OCI-LY7 (cell line): ENCODE measurements at regions not wholly inside any gene's neighbourhood (a gene's known extent, or its start where the extent isn't known, plus 50 kb on each side); places are given as distances from the start of the nearest gene placed in this dataset.

Experiments
- BruUV-seq: library from RNA; stranded (reverse); fragments of 400-500 nt; replicated peaks from 2 replicates; lab custom pipeline; 2021; lab: Mats Ljungman, UMichigan
- CTCF ChIA-PET: fragments of 300-600 bp; sonication (Branson Sonifier 250); formaldehyde crosslinking; loops from one replicate; lab custom pipeline; 2022; ENCODE audit warnings: antibody characterized with exemption; ENCODE audit not compliant: unreplicated experiment; lab: Charles Lee
- POLR2A ChIA-PET: fragments of 300-600 bp; sonication (Branson Sonifier 250); formaldehyde crosslinking; loops from one replicate; lab custom pipeline; 2022; ENCODE audit warnings: antibody characterized with exemption; lab: Charles Lee
- DNase-seq: peaks from one replicate; pipeline ENCODE4 v3.0.0-alpha.2; 2015; ENCODE audit warnings: low spot score
- H2AFZ ChIP-seq: fragments of 200-600 bp; sonication (generic), shearing (Covaris generic); 2 replicates; pipeline ENCODE4 v1.6.1; 2014; ENCODE audit warnings: mild to moderate bottlenecking, antibody characterized with exemption, low read length, moderate library complexity
- H3K27ac ChIP-seq: fragments of 200-600 bp; sonication (generic); 2 replicates; pipeline ENCODE4 v1.5.1; 2014; ENCODE audit warnings: mixed run types, low read depth, mild to moderate bottlenecking, moderate library complexity, low read length, inconsistent platforms; ENCODE audit not compliant: poor library complexity, severe bottlenecking
- H3K36me3 ChIP-seq: fragments of 200-600 bp; sonication (generic); 2 replicates; pipeline ENCODE4 v1.6.1; 2014; ENCODE audit warnings: mild to moderate bottlenecking, antibody characterized with exemption, low read length, moderate library complexity, mixed read lengths; ENCODE audit not compliant: insufficient read depth
- H3K4me1 ChIP-seq: fragments of 200-600 bp; sonication (generic); 2 replicates; pipeline ENCODE4 v1.5.1; 2014; ENCODE audit warnings: mild to moderate bottlenecking, low read length; ENCODE audit not compliant: insufficient read depth, poor library complexity, severe bottlenecking
- H3K4me2 ChIP-seq: fragments of 200-600 bp; sonication (generic); 2 replicates; pipeline ENCODE4 v1.6.1; 2014; ENCODE audit warnings: mild to moderate bottlenecking, low read length
- H3K4me3 ChIP-seq: fragments of 200-600 bp; sonication (generic); 2 replicates; pipeline ENCODE4 v1.5.1; 2014; ENCODE audit warnings: mild to moderate bottlenecking, low read depth, low read length; ENCODE audit not compliant: poor library complexity, severe bottlenecking
- H3K79me2 ChIP-seq: fragments of 200-600 bp; sonication (generic); 2 replicates; pipeline ENCODE4 v1.6.1; 2016; ENCODE audit warnings: low read depth, mild to moderate bottlenecking, low read length, moderate library complexity, mixed read lengths; ENCODE audit not compliant: insufficient read depth
- H3K9me2 ChIP-seq: fragments of 200-600 bp; sonication (generic); 2 replicates; pipeline ENCODE4 v1.6.1; 2016; ENCODE audit warnings: mild to moderate bottlenecking, low read length, mixed read lengths; ENCODE audit not compliant: insufficient read depth
- H3K9me3 ChIP-seq: fragments of 200-600 bp; sonication (generic); 2 replicates; pipeline ENCODE4 v1.6.1; 2014; ENCODE audit warnings: mild to moderate bottlenecking, mixed run types, low read length, mixed read lengths
- H4K20me1 ChIP-seq: fragments of 200-600 bp; sonication (generic); 2 replicates; pipeline ENCODE4 v1.6.1; 2014; ENCODE audit warnings: mild to moderate bottlenecking, antibody characterized with exemption, low read length, moderate library complexity, mixed read lengths; ENCODE audit not compliant: insufficient read depth
- EZH2phosphoT487 ChIP-seq: fragments of 200-600 bp; sonication (generic); IDR thresholded peaks from 2 replicates; pipeline ENCODE4 v1.6.1; 2018; ENCODE audit warnings: low read depth, borderline replicate concordance, mild to moderate bottlenecking, mixed run types, antibody characterized with exemption, low read length, moderate library complexity, mixed read lengths
- intact Hi-C: fragments of 100-400 bp; cut with micrococcal nuclease; formaldehyde crosslinking; loops from one replicate; pipeline ENCODE4 v1.10.0; 2022; ENCODE audit not compliant: unreplicated experiment
- TF ChIP-seq, protein P1 (sequence below): fragments of 200-600 bp; sonication (generic); conservative IDR thresholded peaks from 2 replicates; pipeline ENCODE4 v1.5.1; 2014; ENCODE audit warnings: mild to moderate bottlenecking, antibody characterized with exemption, low read length, moderate library complexity, mixed read lengths

DNA sequence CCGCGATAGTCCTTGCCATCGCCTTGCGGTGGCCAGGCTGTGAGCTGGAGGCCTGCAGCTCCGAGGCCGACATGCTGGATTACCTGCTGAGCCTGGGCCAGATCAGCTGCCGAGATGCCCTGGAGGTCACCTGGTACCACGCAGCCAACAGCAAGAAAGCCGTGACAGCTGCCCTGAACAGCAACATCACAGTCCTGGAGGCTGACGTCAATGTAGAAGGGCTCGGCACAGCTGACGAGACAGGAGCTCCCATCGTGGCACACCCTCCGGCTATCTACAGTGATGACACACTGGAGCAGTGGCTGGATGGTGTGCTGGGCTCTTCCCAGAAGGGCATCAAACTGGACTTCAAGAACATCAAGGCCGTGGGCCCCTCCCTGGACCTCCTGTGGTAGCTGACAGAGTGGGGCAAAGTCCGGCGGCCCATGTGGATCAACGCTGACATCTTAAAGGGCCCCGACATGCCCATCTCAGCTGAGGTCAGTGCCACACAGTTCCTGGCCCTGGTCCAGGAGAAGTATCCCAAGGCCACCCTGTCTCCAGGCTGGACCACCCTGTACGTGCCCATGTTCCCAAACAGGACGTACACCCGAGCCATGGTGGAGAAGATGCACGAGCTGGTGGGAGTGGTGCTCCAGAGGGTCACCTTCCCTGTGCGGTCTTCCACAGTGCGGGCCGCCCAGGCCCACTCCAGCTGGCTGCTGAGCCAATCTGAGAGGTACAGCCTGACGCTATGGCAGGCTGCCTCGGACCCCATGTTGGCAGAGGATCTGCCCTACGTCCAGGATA lies 70.2 kb downstream of the FAM43A start:
- no peaks in the 10 kb centered on the region for H3K4me1 ChIP-seq
- BruUV-seq: no TSS peak
- no peaks in the 10 kb centered on the region for H3K79me2 ChIP-seq
- no peak overlapping the region for H3K4me2 ChIP-seq
- H3K4me3 ChIP-seq: no peak overlapping the region
- no peak for DNase-seq
- CTCF ChIA-PET: no interaction called here
- POLR2A ChIA-PET: interaction anchor here (0.9 kb wide), 1 partner anchor 13 kb away, joined by 3 read pairs; no protein-coding TSS in a partner anchor
- no peaks in the 10 kb centered on the region for H3K9me3 ChIP-seq
- H2AFZ ChIP-seq: no peak overlapping the region
- intact Hi-C loops: no loop called here
- no peaks in the 10 kb centered on the region for H3K36me3 ChIP-seq
- no peak for TF ChIP-seq EZH2phosphoT487
- TF ChIP-seq, protein P1, sequence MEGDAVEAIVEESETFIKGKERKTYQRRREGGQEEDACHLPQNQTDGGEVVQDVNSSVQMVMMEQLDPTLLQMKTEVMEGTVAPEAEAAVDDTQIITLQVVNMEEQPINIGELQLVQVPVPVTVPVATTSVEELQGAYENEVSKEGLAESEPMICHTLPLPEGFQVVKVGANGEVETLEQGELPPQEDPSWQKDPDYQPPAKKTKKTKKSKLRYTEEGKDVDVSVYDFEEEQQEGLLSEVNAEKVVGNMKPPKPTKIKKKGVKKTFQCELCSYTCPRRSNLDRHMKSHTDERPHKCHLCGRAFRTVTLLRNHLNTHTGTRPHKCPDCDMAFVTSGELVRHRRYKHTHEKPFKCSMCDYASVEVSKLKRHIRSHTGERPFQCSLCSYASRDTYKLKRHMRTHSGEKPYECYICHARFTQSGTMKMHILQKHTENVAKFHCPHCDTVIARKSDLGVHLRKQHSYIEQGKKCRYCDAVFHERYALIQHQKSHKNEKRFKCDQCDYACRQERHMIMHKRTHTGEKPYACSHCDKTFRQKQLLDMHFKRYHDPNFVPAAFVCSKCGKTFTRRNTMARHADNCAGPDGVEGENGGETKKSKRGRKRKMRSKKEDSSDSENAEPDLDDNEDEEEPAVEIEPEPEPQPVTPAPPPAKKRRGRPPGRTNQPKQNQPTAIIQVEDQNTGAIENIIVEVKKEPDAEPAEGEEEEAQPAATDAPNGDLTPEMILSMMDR: no peak
- H3K9me2 ChIP-seq: no peaks in the 10 kb centered on the region
- H4K20me1 ChIP-seq: no peaks in the 10 kb centered on the region; the same call in 1 of the 2 replicates
- H3K27ac ChIP-seq: no peak overlapping the region

DNA sequence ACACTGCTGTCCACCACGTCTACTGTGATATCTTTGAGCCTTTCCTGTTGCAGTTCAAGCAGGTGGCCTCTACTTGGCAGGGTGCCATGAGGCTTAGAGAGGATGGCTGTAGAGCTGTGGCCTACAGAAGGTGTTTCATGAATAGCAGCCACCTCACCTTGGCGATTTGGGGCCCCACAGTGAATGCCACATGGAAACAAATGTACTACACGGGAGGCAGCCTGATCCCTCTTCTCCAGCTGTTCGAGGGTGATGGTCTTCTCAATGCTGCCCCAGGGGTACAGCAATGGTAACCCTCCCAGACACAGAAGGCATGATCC lies 70.7 kb downstream of the FAM43A start:
- Histone ChIP-seq H3K9me2 (no peaks in the 10 kb centered on the region), H3K36me3 (no peaks in the 10 kb centered on the region), H4K20me1 (no peaks in the 10 kb centered on the region; the same call in 1 of the 2 replicates), H3K4me3 (no peak overlapping the region), H3K4me1 (no peaks in the 10 kb centered on the region), H2AFZ (no peak overlapping the region), H3K79me2 (no peaks in the 10 kb centered on the region), H3K27ac (no peak overlapping the region), H3K4me2 (no peak overlapping the region), H3K9me3 (no peaks in the 10 kb centered on the region)
- no peak for TF ChIP-seq EZH2phosphoT487
- TF ChIP-seq, protein P1: no peak
- POLR2A ChIA-PET: interaction anchor here (0.9 kb wide), 1 partner anchor 13 kb away, joined by 3 read pairs; no protein-coding TSS in a partner anchor
- intact Hi-C loops: no loop called here
- CTCF ChIA-PET: no interaction called here
- no peak for DNase-seq
- BruUV-seq: no TSS peak

DNA sequence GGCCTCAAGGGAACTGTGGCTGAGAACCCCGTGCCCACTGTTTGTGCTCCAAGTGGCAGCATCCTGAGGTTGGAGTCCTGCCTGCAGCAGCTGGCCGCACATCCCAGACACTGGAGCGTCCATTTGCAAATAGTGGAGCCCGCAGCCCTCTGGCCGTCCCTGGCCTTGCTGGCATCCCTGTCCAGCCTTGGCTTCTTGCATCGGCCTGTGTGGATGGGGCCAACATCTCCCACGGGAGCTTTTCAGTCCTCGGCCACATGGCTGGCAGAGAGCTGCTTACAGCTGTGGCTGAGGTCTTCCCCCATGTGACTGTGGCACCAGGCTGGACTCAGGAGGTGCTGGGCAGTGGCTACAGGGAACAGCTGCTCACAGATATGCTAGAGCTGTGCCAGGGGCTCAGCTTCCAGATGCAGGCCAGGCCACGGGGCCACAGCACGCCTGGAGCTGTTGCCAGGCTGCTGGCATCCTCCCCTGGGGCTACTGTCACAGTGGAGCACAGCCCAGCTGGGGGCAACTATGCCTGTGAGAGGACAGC lies 71.2 kb downstream of the FAM43A start:
- no peak overlapping the region for H3K4me2 ChIP-seq
- no peak for DNase-seq
- no peaks in the 10 kb centered on the region for H3K9me3 ChIP-seq
- TF ChIP-seq, protein P1: no peak
- TF ChIP-seq EZH2phosphoT487: no peak
- intact Hi-C loops: no loop called here
- no peaks in the 10 kb centered on the region for H3K79me2 ChIP-seq
- ChIA-PET POLR2A (interaction anchor here (0.5 to 0.9 kb wide), 2 partner anchors 12 to 125 kb away, joined by 3 read pairs; no protein-coding TSS in a partner anchor), CTCF (no interaction called here)
- H2AFZ ChIP-seq: no peak overlapping the region
- no peaks in the 10 kb centered on the region for H3K9me2 ChIP-seq
- H3K4me1 ChIP-seq: no peaks in the 10 kb centered on the region
- H3K36me3 ChIP-seq: no peaks in the 10 kb centered on the region
- no peak overlapping the region for H3K4me3 ChIP-seq
- H3K27ac ChIP-seq: no peak overlapping the region
- no peaks in the 10 kb centered on the region; the same call in 1 of the 2 replicates for H4K20me1 ChIP-seq
- no TSS peak for BruUV-seq
